Nephron (organoid): ENCODE measurements at regions not wholly inside any gene's neighbourhood (a gene's known extent, or its start where the extent isn't known, plus 50 kb on each side); places are given as distances from the start of the nearest gene placed in this dataset.
A peak's percentile ranks its signal among the peaks of the same experiment; 100 is the strongest.

Experiments
- H3K27ac Mint-ChIP-seq, 3 experiments: 2 replicates each; pipeline ENCODE4 v1.8.0; 2020; ENCODE audit warnings: mixed read lengths in 3 of 3, mild to moderate bottlenecking in 2 of 3, moderate library complexity in 1 of 3
- H3K27me3 Mint-ChIP-seq: 2 replicates; pipeline ENCODE4 v1.8.0; 2021; ENCODE audit warnings: low read depth, mild to moderate bottlenecking, moderate library complexity, mixed read lengths
- H3K36me3 Mint-ChIP-seq: 2 replicates; pipeline ENCODE4 v1.8.0; 2020; ENCODE audit warnings: low read depth, mixed read lengths
- H3K4me1 Mint-ChIP-seq: 2 replicates; pipeline ENCODE4 v1.8.0; 2020; ENCODE audit warnings: mixed read lengths
- H3K4me3 Mint-ChIP-seq, 3 experiments: 2 replicates each; pipeline ENCODE4 v1.8.0; 2020; ENCODE audit warnings: mild to moderate bottlenecking in 3 of 3, mixed read lengths in 3 of 3, moderate library complexity in 2 of 3
- H3K9me3 Mint-ChIP-seq: 2 replicates; pipeline ENCODE4 v1.8.0; 2020; ENCODE audit warnings: mixed read lengths
- CTCF ChIP-seq, 3 experiments: fragments of 200-600 bp; sonication (generic); IDR thresholded peaks; one replicate each; pipeline ENCODE4 v1.5.0; 2021; ENCODE audit warnings: antibody characterized with exemption in 3 of 3; ENCODE audit not compliant: unreplicated experiment in 3 of 3

- Mint-ChIP-seq H3K9me3 (no peaks in the 10 kb centered on the region), H3K4me3 (no peak overlapping the region), H3K4me1 (peaks cover 5% of the 10 kb centered on the region), H3K27ac (no peak overlapping the region), H3K36me3 (no peaks in the 10 kb centered on the region), H3K27me3 (peaks cover 16% of the 10 kb centered on the region)
- no peak for TF ChIP-seq CTCF (IDR thresholded peaks at IDR 0.05; ENCODE audit: unreplicated experiment in 3 of 3)
Observed at GRCh38 chr11:15580056-15580774, 465.5 kb downstream of the INSC start.

- no peaks in the 10 kb centered on the region for H3K9me3 Mint-ChIP-seq
- H3K27me3 Mint-ChIP-seq, result peaks cover 16% of the 10 kb centered on the region
- H3K27ac Mint-ChIP-seq, result no peak overlapping the region
- H3K36me3 Mint-ChIP-seq, result no peaks in the 10 kb centered on the region
- no peak for TF ChIP-seq CTCF (IDR thresholded peaks at IDR 0.05; ENCODE audit: unreplicated experiment in 3 of 3)
- H3K4me3 Mint-ChIP-seq, result no peak overlapping the region
- peaks cover 9% of the 10 kb centered on the region for H3K4me1 Mint-ChIP-seq
Observed at GRCh38 chr11:15580775-15581095, 466.0 kb downstream of the INSC start.

GRCh38 chr11:15584158-15584557, 469.4 kb downstream of the INSC start:
- TF ChIP-seq CTCF (IDR thresholded peaks at IDR 0.05; ENCODE audit: unreplicated experiment in 3 of 3), result no peak
- no peak overlapping the region for H3K4me3 Mint-ChIP-seq
- peaks cover 11% of the 10 kb centered on the region for H3K27me3 Mint-ChIP-seq
- H3K9me3 Mint-ChIP-seq, result no peaks in the 10 kb centered on the region
- peak overlapping the region in 2 of 3 experiments; percentile 30 to 55 for H3K27ac Mint-ChIP-seq
- peaks cover 25% of the 10 kb centered on the region for H3K4me1 Mint-ChIP-seq
- H3K36me3 Mint-ChIP-seq, result no peaks in the 10 kb centered on the region

- no peak for TF ChIP-seq CTCF (IDR thresholded peaks at IDR 0.05; ENCODE audit: unreplicated experiment in 3 of 3)
- H3K4me1 Mint-ChIP-seq, result peaks cover 34% of the 10 kb centered on the region
- H3K27ac Mint-ChIP-seq, result peak overlapping the region in 2 of 3 experiments; percentile 65 to 85
- peaks cover 3% of the 10 kb centered on the region for H3K27me3 Mint-ChIP-seq
- no peaks in the 10 kb centered on the region for H3K9me3 Mint-ChIP-seq
- no peaks in the 10 kb centered on the region for H3K36me3 Mint-ChIP-seq
- no peak overlapping the region for H3K4me3 Mint-ChIP-seq
Observed at GRCh38 chr11:15585602-15586331, 471.0 kb downstream of the INSC start.

GRCh38 chr11:15586741-15587473, 472.2 kb downstream of the INSC start:
- Mint-ChIP-seq H3K4me1 (peaks cover 45% of the 10 kb centered on the region), H3K4me3 (no peak overlapping the region), H3K9me3 (no peaks in the 10 kb centered on the region), H3K27ac (peak overlapping the region in 1 of 3 experiments; percentile 65), H3K36me3 (no peaks in the 10 kb centered on the region), H3K27me3 (no peaks in the 10 kb centered on the region)
- no peak for TF ChIP-seq CTCF (IDR thresholded peaks at IDR 0.05; ENCODE audit: unreplicated experiment in 3 of 3)
